GM18907 (cell line): ENCODE measurements at regions not wholly inside any gene's neighbourhood (a gene's known extent, or its start where the extent isn't known, plus 50 kb on each side); places are given as distances from the start of the nearest gene placed in this dataset.
"Not testable (repeated sequence)": the region's sequence is repeated elsewhere in the genome, so short reads cannot be mapped to it uniquely, and the experiment has no call there.

Experiments
- ATAC-seq: cut with Tn5 transposase; IDR thresholded peaks from one replicate; pipeline ENCODE4 v1.9.1; 2021; ENCODE audit warnings: mild to moderate bottlenecking, moderate library complexity; ENCODE audit not compliant: unreplicated experiment

DNA sequence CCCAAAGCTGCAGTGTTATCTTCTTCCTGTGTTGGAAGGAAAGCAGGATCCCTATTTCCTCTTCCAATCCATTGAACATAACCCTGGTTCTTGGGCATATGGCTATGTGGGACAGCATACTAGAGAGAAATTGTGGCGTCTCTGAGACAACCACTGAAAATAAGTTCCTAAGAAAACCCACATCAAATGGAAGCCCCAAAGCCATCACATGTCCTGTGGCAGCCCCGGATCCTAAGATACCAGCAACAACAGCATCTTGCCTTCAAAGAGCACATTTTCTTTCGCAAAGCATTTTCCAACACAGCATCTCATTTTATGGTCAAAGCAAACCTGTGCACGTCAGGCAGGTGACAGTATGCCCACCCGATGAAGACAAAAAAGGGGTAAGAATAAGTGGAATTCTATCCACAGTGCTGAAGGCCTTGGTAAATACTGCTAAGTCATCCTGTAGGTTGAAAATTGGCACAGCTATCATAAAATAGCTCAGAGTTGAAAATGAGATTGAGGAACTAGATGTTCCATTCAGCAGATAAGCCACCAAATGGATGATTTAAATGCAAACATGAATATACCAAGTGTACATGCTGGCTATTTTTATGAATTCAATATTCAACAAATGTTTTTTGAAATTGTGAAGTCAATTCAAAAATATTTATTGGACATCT is 232.2 kb downstream of the DLEU7 start:
- ATAC-seq: no peak

DNA sequence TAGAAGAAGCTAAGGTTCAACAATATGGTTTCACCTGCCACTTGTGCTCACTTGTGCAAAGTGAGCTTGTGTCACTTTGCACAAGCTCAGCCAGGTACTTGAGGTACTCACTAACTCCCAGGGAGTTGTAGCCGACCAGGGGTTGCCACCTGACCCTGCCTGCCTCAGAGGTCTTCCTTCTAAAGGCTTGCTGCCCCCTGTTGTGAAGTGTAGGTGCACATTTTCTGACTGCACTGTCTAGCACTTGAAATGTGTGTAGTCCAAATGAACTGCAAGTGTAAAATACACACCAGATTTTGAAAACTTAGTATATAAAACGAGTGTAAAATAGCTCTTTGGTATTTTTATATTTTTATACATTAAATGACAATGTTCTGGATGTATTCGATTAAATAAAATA is 230.8 kb downstream of the DLEU7 start:
- ATAC-seq: no peak

DNA sequence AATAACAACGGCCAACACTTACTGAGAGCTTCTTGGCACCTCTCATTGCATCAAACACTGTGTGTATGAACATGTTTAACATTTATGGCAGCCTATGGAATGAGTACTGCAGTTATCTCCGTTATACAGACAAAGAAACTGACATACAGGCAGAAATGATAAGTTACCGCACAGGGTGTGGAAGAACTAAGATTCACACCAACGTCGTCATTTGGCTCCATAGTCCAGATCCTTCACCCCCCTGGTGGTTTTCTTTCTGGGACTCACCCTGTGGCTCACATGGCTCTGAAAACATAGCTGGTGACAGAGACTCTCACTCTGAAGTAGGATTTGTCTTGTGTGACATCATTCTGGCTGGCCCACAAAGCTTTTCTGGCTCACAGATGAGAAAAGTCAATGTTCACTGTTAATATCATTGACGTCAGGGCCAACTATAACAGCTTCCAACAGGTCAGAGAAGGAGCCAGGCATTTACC is 230.1 kb downstream of the DLEU7 start:
- ATAC-seq: no peak

DNA sequence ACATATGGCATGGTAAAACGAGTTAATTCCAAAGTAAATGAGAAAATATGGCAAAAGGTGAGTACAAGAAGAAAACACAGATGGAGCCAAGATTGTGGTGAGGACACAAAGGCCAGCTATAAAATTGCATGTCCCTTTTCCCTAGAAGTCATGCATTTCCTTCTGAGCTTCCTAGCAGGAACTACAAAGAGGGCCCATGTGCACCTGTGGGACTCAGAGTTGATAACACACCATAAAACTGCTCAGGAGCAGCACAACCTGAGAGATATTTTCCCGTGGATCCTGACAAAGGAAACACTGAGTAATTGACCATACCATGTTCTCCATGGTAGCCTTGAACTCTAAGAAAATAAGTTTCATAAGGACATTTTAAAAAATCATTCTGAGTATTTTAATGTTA is 228.3 kb downstream of the DLEU7 start:
- no peak for ATAC-seq

DNA sequence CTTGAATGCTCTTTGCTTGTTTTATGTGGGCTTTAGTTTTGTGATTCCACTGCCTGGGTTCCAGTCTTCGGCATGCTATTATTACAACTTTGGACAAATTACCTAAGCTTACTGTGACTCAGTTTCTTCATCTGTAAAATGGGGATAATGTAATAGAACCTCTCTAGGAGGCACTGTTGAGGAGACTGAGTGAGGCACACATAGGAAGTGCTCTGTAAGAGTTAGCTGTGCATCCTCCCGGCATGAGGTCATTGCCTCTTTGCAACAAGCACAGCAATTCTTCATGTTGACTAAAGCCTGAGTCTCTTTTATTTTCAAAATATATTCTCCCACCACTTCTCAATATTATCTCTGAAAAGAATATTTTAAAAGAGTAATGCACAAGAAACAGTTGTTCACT is 227.4 kb downstream of the DLEU7 start:
- ATAC-seq: no peak

DNA sequence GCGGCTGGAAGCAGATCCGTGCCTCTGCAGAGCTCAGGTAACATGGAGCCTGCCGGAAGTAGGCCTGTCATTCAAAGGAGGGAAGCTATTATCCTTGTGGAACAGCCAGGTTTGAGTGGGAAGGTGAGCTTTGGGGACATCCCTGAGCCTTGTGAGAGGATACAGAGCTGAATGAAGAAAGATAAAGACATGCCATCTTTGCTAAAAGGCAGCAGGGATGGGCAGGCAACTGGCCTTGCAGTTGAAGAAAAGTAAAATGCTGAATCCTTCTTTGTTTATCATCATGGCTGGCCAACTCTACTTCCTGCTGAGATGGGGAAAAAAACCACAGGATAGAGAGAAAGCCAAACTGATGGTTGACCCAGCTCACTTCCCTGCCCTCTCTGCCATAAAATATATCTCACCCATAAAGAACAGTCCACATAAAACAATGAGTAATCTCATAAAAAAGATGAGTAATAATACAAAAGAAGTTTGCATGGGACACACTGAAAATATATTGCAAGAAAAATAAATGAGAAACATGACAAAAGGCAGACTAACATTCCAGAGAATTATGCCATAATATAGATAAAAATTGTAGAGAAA is 226.3 kb downstream of the DLEU7 start:
- ATAC-seq: no peak

DNA sequence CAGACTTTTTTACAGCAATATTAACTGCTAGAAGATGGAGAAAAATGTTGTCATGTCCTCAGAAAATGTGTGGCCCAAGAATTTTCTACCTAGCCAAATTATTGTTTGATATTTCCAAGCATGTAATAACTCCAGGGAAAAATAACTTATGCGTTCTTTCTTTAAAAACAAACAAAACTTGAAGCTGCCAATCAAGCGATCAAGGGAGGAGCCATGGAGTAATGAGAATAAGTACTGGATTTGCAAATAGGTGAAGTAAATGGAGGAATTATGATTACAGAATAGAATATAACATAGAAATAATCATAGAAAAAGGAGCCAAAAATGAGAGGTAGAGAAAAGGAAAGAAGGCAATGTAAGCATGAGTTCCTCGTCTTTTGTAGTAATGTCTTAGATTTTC is 225.3 kb downstream of the DLEU7 start:
- no peak for ATAC-seq

DNA sequence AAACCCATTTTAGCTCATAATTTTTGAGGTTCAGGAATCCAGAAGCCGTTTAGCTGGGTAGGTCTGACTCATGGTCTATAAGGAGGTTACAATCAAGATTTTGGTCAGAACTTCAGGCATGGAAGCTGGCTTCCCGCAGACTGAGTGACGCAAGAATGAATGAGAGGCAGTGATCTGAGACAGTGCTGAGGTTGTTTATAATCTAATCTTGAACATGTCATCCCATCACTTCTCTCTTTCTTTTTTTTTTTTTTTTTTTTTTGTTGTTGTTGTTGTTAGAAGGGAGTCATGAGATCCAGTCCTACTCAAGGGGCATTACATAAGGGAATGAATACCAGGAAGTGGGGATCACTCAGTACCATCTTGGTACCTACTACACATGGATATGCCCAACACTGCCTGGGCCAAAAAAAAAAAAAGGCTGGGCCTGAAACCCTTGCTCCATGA is 217.4 kb downstream of the DLEU7 start:
- no peak for ATAC-seq

DNA sequence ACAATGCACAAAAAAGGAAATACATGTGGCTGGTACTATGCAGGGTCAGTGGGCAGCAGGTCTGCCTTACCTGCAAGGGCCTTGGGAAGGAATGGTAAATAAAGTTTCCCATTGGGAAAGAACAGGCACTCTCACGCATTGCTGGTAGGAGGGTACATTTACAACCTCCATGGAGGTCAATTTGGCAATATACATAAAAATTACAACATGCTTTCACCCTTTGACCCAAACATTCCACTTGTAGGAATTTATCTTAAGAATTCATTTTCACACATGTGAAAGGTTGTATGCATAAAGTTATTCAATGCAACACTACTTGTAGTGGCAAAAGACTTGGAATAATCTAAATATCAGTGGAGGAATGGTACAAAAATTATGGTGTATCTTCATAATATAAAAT is 216.4 kb downstream of the DLEU7 start:
- no peak for ATAC-seq

DNA sequence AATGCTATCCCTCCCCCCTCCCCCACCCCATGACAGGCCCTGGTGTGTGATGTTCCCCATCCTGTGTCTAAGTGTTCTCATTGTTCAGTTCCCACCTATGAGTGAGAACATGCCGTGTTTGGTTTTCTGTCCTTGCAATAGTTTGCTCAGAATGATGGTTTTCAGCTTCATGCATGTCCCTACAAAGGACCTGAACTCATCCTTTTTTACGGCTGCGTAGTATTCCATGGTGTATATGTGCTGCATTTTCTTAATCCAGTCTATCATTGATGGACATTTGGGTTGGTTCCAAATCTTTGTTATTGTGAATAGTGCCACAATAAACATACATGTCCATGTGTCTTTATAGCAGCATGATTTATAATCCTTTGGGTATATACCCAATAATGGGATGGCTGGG is 215.0 kb downstream of the DLEU7 start:
- not testable (repeated sequence) for ATAC-seq

DNA sequence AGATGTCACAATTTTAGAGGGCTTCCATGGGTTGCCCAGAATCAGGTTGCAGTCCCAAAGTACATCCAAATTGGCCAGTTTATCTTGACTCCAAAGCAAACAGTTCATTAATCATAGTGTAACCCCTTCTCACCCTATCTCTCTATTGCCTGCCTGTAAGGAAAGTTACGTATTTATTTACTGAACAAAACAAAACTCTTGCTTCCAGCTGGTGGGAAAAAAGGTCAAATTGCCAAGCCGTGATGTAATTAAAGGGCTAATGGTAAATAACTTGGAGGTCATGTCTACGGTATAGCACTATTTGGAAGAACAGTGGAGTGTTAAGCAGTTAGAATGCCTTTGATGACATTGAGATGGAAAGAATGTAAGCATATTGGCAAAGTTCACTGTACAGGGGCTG is 214.0 kb downstream of the DLEU7 start:
- no peak for ATAC-seq

DNA sequence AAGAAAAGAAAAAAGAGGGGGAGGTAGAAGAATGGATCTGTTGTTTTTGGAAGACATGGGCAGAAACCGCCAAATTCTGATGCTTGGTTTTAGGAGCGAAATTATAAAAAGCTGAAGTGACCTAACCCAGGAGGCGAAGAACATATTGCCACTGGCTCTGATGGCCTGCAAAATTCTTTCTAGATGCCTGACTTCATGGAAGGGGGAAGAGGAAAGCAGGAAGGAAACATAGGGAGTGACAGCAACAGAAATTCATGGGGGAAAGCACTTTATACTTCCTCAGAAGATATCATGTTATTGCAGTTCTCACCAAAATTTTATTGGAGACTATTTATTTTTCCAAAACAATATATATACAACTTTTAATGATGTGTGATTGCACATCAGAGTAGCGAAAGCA is 213.5 kb downstream of the DLEU7 start:
- no peak for ATAC-seq

DNA sequence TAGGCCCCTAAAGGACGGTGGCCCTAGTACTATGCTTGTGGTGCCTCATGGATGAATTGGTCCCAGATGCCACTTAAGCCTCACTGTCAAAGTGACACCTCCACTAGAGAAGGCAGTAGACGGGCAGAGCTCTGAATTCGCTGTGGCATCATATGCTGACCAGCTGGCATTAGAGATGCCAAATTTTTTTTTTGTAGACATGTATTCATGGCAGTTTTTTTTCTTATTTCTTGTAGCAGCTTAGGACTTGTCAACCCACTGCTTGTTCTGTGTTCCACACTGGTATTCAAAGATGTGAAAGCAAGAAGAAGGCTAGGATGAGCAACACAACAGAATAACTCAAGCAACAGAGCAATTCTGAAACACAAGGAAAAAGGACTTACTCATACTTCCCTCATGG is 212.5 kb downstream of the DLEU7 start:
- no peak for ATAC-seq

DNA sequence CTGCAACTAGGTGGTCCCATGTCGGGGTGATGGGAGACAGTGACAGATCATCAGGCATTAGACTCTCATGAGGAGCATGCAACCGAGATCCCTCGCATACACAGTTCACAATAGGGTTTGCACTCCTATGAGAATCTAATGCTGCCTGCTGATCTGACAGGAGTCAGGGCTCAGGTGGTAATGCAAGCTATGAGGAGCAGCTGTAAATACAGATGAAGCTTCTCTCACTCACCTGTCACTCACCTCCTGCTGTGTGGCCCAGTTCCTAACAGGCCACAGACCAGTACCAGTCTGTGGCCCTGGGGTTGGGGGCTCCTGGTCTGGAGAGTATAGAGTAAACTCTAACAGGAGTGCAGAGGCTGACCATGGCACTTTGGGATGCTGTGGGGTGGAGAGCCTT is 209.2 kb downstream of the DLEU7 start:
- ATAC-seq: no peak

DNA sequence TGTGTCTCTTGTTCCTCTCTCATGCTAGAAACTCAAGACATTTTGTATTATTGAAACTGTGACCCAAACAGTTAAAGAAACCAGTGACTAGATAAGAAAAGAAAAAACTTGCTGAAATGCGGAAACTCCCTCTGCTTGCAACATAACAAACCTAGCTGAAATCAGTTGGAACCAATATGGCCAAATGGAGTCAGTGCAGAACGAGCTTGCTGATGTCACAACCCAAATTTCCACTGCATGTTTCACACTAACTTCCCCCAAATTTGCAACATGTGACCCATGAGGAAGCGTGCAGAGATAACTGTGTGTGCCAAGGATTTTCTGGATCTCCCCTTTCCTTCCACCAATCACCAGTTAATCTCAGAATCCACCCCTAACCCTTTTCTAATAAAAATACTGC is 208.0 kb downstream of the DLEU7 start:
- peak; percentile 58 for ATAC-seq

DNA sequence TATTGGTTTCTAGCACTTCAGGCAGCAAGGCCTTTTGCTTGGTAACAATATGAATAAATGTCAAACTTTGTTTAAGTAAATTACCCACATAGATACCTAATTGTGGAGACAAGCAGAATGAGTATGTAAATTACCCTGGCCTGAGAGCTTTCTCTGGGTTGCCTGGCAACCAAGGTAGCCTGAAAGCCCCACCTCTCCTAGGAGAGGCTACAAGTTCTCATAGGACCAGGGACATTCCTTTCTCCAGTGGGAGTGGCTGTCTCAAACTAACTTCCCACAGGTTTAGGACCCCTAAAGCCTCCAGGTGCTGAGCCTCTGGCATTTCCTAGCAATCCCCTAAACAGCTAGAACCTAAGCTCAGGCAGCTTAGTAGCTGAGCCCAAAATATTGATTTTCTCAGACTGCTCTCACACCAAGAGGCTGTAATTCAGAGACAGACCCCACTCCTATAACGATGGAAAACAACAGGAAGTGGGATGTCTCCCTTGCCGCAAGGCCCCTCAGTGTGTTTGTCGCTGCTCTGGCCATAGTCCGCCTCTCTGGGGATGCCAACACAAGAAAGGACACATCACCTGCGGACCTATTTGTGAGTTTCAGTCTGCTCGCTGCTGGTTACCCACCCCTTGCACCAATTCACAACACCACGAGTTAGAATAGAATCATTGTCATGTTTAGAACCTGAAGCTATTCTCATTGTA is 207.3 kb downstream of the DLEU7 start:
- peak; percentile 77 for ATAC-seq

DNA sequence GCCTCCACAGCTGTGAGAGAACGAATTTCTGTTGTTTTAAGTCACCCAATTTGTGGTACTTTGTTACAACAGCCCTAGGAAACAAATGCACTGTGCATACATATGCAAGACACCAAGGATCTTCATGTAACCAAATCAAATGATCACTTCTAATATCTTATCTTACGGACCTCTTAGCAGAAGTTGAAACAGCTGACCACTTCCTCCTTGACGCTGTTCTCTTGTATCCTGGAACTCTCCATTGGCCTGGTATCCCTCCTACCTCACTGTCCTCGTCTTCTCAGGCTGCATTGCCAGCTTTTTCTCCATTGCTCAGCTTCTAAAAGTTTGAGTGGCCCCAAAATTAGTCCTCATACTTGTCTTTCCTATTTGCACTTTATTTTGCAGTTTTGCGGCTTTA is 200.4 kb downstream of the DLEU7 start:
- ATAC-seq: no peak

DNA sequence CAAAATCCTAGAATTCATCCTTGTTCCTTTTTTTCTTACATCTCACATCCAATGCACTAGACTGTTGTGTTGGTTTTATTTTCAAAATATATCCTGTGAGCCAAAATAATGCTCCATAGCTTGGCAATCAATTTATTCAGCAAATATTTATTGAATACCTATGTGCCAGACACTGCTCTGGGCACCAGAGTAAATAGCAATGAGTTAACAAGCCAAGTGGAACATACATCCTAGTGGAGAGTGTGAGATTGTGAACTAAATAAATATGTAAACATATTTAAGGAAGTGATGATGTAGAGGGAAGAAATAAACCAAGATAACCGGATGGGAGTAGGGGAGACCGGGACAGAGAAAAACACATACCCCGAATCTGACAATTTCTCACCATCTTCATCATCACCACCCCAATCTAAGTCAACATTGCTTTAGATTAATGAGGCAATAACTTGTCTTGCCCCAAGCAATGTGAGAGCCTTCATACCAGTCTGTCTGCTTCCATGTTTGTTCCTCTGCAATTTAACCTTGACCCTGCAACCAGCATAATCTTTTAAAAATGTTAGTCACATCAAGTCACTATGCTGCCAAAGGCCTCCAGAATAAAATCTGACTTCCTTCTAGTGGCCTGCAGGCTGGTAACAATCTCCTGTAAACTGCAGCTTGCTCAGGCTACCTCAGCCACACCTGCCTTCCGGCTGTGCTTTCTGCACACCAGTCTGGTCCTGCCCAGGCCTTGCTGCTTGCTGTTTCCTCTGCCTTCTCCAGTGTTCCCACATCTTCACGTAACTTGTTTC is 199.2 kb downstream of the DLEU7 start:
- no peak for ATAC-seq

DNA sequence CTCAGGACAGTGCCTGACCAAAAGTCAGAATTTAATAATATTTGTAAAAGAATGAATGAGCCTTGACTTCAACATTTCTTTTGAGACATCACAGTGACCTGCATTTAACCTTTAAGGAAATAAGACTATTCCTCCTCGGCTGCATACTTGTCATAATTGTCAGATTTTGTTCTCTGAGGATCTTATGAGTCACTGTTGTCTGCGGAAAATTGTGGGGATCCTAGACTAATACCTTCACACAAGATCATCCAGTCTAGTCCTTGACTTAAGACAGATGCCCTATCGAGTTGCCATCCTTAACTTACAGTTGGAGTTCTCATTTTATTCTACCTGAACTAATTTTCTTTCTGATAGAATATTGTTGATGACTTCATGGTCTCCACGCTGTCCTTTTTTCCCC is 198.4 kb downstream of the DLEU7 start:
- ATAC-seq: no peak

DNA sequence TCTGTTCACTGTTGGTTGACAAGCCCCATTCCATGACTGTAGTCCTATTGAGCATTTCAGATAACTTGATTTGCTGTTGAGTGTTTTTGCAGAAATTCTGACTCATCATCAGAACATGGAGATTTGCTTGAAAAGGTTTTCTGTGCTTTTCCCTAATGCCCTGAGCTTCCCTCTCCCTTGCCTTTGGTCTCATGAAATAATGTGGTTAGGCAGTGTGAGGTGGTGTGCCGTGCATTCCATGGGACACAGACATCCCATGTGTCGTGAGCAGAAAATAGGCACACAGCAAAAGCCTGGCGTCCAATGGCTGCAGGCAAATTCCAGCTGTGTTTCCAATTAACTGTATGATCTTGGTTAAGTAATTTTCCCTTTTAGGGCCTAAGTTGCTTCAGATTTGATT is 197.4 kb downstream of the DLEU7 start:
- no peak for ATAC-seq

DNA sequence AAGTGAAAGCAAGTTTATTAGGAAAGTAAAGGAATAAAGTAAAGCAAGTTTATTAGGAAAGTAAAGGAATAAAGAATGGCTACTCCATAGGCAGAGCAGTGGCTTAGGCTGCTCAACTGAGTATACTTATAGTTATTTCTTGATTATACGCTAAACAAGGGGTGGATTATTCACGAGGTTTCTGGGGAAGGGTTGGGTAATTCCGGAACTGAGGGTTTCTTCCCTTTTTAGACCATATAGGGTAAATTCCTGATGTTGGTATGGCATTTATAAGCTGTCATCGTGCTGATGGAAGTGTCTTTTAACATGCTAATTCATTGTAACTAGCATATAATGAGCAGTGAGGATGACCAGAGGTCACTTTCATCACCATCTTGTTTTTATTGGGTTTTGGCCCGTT is 194.3 kb downstream of the DLEU7 start:
- no peak for ATAC-seq
